Esophagus muscularis mucosa (tissue), 4 donors: ENCODE measurements at regions not wholly inside any gene's neighbourhood (a gene's known extent, or its start where the extent isn't known, plus 50 kb on each side); places are given as distances from the start of the nearest gene placed in this dataset.

Experiments used
- EP300 ChIP-seq: sonication (generic); formaldehyde crosslinking; IDR thresholded peaks from one replicate; pipeline ENCODE4 v1.6.1; 2017; ENCODE audit warnings: antibody characterized with exemption
- POLR2A ChIP-seq: fragments of 450-650 bp; IDR thresholded peaks from one replicate; pipeline ENCODE4 v1.6.1; 2017; ENCODE audit warnings: antibody characterized with exemption, moderate library complexity, mild to moderate bottlenecking, low read depth
- POLR2AphosphoS5 ChIP-seq, 2 donors: sonication (generic); formaldehyde crosslinking; IDR thresholded peaks; one replicate each; pipeline ENCODE4 v1.6.1; 2017; ENCODE audit warnings: antibody characterized with exemption in 2 of 2
- TF ChIP-seq, protein P1 (sequence below), 3 experiments: fragments of 200-600 bp in 2 of 3; fragments of 450-650 bp in 1 of 3; sonication (generic) in 2 of 3; IDR thresholded peaks; one replicate each; pipeline ENCODE4 v1.5.1; 2017 to 2019; ENCODE audit warnings: antibody characterized with exemption in 3 of 3, mild to moderate bottlenecking in 2 of 3, moderate library complexity in 1 of 3

GRCh38 chr3:78459796-78460195 is 1308.0 kb downstream of the ROBO1 start:
- TF ChIP-seq, protein P1, sequence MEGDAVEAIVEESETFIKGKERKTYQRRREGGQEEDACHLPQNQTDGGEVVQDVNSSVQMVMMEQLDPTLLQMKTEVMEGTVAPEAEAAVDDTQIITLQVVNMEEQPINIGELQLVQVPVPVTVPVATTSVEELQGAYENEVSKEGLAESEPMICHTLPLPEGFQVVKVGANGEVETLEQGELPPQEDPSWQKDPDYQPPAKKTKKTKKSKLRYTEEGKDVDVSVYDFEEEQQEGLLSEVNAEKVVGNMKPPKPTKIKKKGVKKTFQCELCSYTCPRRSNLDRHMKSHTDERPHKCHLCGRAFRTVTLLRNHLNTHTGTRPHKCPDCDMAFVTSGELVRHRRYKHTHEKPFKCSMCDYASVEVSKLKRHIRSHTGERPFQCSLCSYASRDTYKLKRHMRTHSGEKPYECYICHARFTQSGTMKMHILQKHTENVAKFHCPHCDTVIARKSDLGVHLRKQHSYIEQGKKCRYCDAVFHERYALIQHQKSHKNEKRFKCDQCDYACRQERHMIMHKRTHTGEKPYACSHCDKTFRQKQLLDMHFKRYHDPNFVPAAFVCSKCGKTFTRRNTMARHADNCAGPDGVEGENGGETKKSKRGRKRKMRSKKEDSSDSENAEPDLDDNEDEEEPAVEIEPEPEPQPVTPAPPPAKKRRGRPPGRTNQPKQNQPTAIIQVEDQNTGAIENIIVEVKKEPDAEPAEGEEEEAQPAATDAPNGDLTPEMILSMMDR (IDR thresholded peaks at IDR 0.05): no peak
- TF ChIP-seq POLR2A: no peak
- TF ChIP-seq POLR2AphosphoS5 (IDR thresholded peaks at IDR 0.05): no peak
- TF ChIP-seq EP300: no peak
